ENCODE measurements at regions not wholly inside any gene's neighbourhood (a gene's known extent, or its start where the extent isn't known, plus 50 kb on each side); places are given as distances from the start of the nearest gene placed in this dataset.

- Histone ChIP-seq H3F3A (ENCODE audit: insufficient read depth, low read depth) (peaks cover 17% of the 10 kb centered on the region; the same call in 1 of the 2 replicates), H3K9me3 (ENCODE audit: insufficient read depth, low read depth) (peaks cover 5% of the 10 kb centered on the region; the same call in 1 of the 2 replicates), H3K9me2 (ENCODE audit: insufficient read depth) (peaks cover 2% of the 10 kb centered on the region; the same call in 1 of the 2 replicates), H3K4me1 (replicated peaks; ENCODE audit: insufficient read depth) (peaks cover 18% of the 10 kb centered on the region), H3K79me2 (ENCODE audit: low read depth) (no peaks in the 10 kb centered on the region), H3K4me2 (no peak overlapping the region), H3K27ac (no peak overlapping the region), H3K4me3 (no peak overlapping the region), H2AFZ (peak overlapping the region; percentile 52; the same call in 1 of the 2 replicates), H3K27me3 (ENCODE audit: insufficient read depth, low read depth) (no peaks in the 10 kb centered on the region), H3K36me3 (ENCODE audit: low read depth) (no peaks in the 10 kb centered on the region), H4K20me1 (ENCODE audit: insufficient read depth) (no peaks in the 10 kb centered on the region)
- ChIA-PET CTCF (no interaction called here), POLR2A (ENCODE audit: unreplicated experiment) (no interaction called here)
- intact Hi-C loops (cut with micrococcal nuclease; ENCODE audit: unreplicated experiment): no loop called here
- peak in 1 of 2 experiments; percentile 45 for DNase-seq
- TF ChIP-seq EZH2 (IDR thresholded peaks at IDR 0.05; ENCODE audit: low read depth) (no peak), CTCF (conservative IDR thresholded peaks at IDR 0.05) (no peak)
- no TSS peak for BruUV-seq (replicated peaks)
Measured at GRCh38 chr7:26520483-26520882, 228.8 kb downstream of the SNX10 start.

DNA sequence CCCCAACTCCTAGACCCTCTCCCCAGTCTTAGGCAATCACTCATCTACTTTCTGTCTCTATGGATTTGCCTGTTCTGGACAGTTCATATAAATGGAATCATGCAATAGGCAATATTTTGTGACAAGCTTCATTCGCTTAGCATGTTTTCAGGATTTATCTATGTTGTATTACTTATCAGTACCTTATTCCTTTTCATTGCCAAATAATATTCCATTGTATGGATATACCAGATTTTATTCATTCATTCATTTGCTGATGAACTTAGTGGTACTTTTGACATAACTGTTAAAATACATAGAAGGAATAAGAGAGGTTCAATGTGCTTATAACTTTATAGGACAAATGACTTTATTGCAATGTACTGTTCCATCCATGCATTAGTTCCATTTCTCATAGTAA, 231.0 kb downstream of the SNX10 start:
- Histone ChIP-seq H3K9me2 (ENCODE audit: insufficient read depth) (peaks cover 2% of the 10 kb centered on the region; the same call in 1 of the 2 replicates), H3K79me2 (ENCODE audit: low read depth) (no peaks in the 10 kb centered on the region), H3K27me3 (ENCODE audit: insufficient read depth, low read depth) (no peaks in the 10 kb centered on the region), H3K4me2 (no peak overlapping the region), H3K27ac (no peak overlapping the region), H3K4me3 (no peak overlapping the region), H3K9me3 (ENCODE audit: insufficient read depth, low read depth) (peaks cover 5% of the 10 kb centered on the region; the same call in 1 of the 2 replicates), H3K36me3 (ENCODE audit: low read depth) (no peaks in the 10 kb centered on the region), H2AFZ (no peak overlapping the region), H3K4me1 (replicated peaks; ENCODE audit: insufficient read depth) (peaks cover 8% of the 10 kb centered on the region; the same call in 1 of the 2 replicates), H4K20me1 (ENCODE audit: insufficient read depth) (no peaks in the 10 kb centered on the region), H3F3A (ENCODE audit: insufficient read depth, low read depth) (peaks cover 6% of the 10 kb centered on the region; the same call in 1 of the 2 replicates)
- TF ChIP-seq CTCF (conservative IDR thresholded peaks at IDR 0.05): no peak
- TF ChIP-seq EZH2 (IDR thresholded peaks at IDR 0.05; ENCODE audit: low read depth): no peak
- DNase-seq: no peak
- CTCF ChIA-PET: no interaction called here
- POLR2A ChIA-PET (ENCODE audit: unreplicated experiment): no interaction called here
- BruUV-seq (replicated peaks): no TSS peak
- intact Hi-C loops (cut with micrococcal nuclease; ENCODE audit: unreplicated experiment): no loop called here

GRCh38 chr7:26525398-26526264, 234.0 kb downstream of the SNX10 start:
- ChIA-PET CTCF (no interaction called here), POLR2A (ENCODE audit: unreplicated experiment) (no interaction called here)

More at GRCh38 chr7:26525398-26526264, 234.0 kb downstream of the SNX10 start:
- Histone ChIP-seq H3K9me3 (ENCODE audit: insufficient read depth, low read depth) (peaks cover 5% of the 10 kb centered on the region; the same call in 1 of the 2 replicates), H4K20me1 (ENCODE audit: insufficient read depth) (no peaks in the 10 kb centered on the region), H3F3A (ENCODE audit: insufficient read depth, low read depth) (peaks cover 3% of the 10 kb centered on the region; the same call in 1 of the 2 replicates), H3K27me3 (ENCODE audit: insufficient read depth, low read depth) (no peaks in the 10 kb centered on the region), H3K79me2 (ENCODE audit: low read depth) (no peaks in the 10 kb centered on the region), H3K4me3 (no peak overlapping the region), H3K27ac (no peak overlapping the region), H3K9me2 (ENCODE audit: insufficient read depth) (peaks cover 2% of the 10 kb centered on the region; the same call in 1 of the 2 replicates), H3K4me2 (no peak overlapping the region), H3K4me1 (replicated peaks; ENCODE audit: insufficient read depth) (peaks cover 3% of the 10 kb centered on the region; the same call in 1 of the 2 replicates), H3K36me3 (ENCODE audit: low read depth) (no peaks in the 10 kb centered on the region), H2AFZ (no peak overlapping the region)
- DNase-seq: no peak
- BruUV-seq (replicated peaks): no TSS peak
- intact Hi-C loops (cut with micrococcal nuclease; ENCODE audit: unreplicated experiment): no loop called here
- TF ChIP-seq CTCF (conservative IDR thresholded peaks at IDR 0.05): no peak
- TF ChIP-seq EZH2 (IDR thresholded peaks at IDR 0.05; ENCODE audit: low read depth): no peak
